ENCODE measurements at regions not wholly inside any gene's neighbourhood (a gene's known extent, or its start where the extent isn't known, plus 50 kb on each side); places are given as distances from the start of the nearest gene placed in this dataset.

DNA sequence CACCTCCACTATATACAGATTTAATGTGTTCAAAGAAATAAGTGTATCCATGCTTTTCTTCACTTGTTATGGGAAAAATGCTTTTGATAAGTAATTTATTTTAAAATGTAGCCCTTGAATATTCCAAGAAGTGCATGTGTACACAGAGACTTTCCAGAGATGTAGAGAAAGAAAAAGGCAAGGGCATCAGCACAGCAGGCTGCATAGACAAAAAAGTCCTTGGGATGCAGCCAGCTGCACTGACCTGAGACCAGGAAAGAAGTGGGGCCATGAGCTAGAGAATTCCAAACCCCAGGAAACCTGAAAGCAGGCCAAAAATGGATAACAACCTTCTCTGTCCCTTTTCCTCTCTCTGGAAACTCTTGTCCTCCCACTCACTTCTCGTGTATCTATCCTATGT, 51.6 kb upstream of the PRDM8 start:
- no peak for DNase-seq

DNA sequence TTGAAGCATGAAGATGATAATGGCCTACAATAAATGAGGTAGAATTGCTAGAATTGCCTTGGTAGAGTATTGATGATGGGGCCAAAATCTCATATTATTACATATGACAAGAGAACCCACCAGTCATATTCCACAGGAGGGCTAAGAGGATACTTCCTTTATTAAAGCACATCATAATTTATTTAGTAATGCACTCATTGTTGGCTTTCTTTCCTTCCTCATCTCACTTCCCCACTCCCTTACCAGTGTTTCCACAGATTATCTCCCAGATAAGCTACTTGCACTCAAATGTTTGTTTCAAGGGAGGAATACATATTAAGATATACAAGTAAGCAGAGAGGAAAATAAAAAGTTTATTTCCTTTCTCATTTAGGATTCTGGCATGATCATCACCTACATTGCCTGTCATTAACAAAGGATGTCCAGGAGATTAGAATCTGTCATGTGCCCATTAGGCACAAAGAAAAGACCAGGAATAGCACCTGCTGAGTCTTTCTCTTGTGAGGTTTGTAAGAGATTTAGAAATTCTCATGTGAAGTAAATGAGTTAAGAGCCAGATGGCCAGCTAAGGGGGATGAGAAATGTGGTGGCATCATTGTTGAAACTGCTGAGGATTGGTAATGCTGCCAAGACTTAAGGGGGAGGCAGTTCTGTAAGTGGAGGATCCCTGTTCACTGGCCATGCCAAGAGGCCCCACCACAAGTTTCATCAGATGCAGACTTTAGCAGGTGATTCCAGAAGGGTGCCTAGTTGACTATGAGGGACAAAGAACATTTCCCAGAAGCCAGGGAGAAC, 52.4 kb upstream of the PRDM8 start:
- no peak for DNase-seq

DNA sequence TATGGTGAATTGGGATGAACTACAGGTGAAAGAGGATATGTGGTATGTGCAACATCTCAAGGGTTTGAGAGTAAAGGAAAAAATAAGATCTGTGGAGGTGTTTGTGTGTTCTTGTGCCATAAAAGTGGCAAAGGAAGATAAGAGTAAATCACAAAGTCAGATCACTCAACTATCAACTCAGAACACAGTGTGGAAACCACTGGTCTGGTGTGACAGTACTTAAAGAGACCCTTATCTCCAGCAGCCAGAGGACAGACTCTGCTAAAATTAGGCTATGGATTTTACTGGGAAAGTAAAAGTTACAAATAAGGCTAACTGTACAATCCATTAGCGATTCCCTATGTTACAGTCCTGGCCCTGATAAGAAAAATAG, 54.0 kb upstream of the PRDM8 start:
- no peak for DNase-seq

- DNase-seq: no peak
Observed at GRCh38 chr4:80142394-80143306, 54.7 kb upstream of the PRDM8 start.

DNA sequence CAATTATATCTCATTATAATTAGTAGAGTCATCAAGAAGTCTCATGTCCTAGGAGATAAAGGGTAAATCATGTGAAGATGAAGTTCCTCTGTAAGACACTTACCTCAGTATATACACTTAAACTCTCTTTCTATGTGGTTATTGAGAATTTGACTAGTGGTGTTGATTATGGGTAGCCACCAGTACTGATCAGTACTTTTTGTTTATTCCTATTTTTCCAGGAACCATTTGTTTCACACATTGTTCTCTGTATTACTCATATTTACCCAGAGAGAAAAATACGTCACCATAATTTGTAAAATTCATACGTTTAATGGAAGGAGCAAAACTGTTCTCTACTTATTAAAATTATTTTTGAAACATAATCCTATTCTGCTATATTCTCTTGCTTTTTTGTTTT, 55.8 kb upstream of the PRDM8 start:
- DNase-seq: no peak

- no peak for DNase-seq
Observed at GRCh38 chr4:80140194-80140593, 57.1 kb upstream of the PRDM8 start.

GRCh38 chr4:80139671-80140070, 57.6 kb upstream of the PRDM8 start:
- DNase-seq: no peak

GRCh38 chr4:80138551-80139538, 58.5 kb upstream of the PRDM8 start:
- DNase-seq: peak in 5 of 6 experiments; percentile 19 to 70 (median 49)

DNA sequence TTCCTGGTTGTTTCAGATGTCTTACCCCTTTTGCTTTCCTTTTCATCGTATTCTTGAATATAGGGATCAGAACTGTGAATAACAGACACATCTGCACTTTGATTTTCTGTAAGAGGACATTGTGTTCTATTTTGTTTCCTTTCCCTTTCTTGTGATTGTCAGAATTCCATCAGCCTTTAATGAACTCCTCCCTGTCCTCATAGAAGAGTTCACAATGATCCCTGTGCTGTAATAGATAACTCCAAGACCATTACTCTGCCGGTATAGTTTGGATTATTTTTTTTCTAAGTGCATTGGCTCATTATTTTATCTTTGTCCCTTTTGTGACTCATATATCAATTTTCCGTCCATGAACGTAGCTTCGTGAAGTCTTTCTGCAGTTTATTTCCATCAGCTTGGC, 59.7 kb upstream of the PRDM8 start:
- DNase-seq: no peak

DNA sequence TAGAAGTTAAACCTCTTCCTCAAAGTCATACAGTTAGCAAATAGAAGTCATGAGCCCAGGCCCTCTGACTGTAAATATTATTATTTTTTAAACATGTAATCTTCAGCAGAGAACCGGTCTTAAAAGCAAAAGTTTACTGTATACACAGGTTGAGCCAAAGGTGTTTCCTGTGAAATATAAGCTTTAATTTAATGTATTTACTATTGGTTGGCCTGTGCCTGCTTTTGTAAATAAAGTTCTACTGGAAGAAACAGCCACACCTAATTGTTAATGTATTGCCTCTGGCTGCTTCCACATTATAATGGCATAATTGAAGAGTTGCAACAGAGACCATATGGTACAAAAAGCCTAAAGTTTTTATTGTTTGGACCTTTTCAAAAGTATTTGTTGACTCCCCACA, 61.0 kb upstream of the PRDM8 start:
- no peak for DNase-seq

DNA sequence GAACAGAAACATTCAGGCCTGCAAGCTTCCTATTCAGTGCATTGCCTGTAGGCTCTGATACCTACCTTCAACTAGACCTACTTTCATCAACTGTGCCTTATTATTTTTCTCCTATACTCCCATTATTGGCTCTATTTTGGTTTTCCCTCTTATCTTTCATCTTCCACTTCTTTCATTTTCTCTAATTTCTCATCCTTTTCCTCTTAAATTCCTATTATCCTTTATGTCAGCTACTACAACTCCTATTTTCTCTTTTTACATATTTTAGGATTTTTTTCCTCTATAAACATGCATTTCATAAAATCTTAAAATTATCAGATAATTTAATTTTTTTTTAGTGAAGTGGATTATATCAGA, 61.6 kb upstream of the PRDM8 start:
- no peak for DNase-seq

- no peak for DNase-seq
Observed at GRCh38 chr4:80134936-80135701, 62.1 kb upstream of the ANTXR2 start.

GRCh38 chr4:80133240-80133783, 60.3 kb upstream of the ANTXR2 start:
- DNase-seq: no peak

DNA sequence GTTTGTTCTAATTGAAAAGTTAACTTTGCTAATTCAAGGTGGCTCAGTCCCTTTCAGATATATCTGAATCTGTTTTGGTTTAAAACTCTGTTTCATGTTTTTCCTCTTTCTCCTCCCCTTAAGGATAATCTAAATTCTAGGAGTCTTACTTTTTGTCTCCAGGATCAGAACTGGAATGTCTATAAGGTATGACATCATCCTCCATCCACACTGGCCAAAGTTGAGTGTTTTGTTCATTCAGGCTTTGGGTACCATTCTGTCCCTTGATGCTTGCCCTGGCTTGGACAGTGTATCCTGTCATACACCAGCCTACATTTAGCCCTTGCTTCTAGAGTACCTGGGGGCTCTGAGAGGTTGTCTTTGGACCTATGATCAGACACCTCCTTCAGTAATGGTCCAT, 56.8 kb upstream of the ANTXR2 start:
- DNase-seq: no peak

DNA sequence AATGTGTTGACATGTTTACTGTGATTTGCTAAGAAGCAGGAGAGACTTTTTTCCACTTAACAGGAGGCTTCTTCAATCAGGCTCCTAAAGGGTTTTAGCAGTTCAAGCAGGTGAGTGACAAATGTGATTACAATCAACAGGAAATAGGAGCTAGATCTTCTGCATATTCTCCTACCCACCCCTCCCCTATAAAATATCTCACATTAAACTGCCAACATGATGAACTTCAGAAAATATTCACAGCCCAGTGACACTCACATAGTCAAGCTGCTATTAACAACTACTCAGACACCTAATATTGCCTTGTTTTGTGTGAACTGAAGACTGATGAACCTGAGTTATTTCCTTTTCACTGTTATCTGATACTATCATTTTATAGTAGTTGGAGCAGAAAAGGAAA, 55.9 kb upstream of the ANTXR2 start:
- DNase-seq: peak in 1 of 6 experiments; percentile 5

DNA sequence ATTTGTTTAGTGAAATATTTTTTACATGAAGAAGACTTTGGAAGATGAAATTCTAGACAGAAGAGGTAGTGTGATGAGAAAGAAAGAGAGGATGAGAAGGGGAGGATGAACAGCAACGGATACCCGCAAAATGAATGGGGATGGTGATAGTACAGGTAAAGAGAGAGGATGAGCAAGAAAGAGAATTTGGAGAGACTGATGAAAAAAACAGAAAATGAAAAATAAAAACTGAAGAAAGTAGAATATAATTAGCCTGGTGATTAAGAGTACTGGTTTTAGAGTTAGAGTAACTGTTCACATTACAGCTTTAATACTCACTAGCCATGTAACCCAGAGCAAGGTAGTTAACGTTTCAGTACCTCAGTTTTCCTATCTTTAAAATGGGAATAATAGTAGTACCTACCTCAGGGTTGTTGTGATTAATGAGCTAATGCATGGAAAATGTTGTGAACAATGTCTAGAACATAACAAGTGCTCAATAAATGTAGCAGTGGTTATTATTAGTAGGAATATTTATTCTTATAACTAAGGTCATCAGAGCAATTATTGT, 54.9 kb upstream of the ANTXR2 start:
- DNase-seq: no peak

DNA sequence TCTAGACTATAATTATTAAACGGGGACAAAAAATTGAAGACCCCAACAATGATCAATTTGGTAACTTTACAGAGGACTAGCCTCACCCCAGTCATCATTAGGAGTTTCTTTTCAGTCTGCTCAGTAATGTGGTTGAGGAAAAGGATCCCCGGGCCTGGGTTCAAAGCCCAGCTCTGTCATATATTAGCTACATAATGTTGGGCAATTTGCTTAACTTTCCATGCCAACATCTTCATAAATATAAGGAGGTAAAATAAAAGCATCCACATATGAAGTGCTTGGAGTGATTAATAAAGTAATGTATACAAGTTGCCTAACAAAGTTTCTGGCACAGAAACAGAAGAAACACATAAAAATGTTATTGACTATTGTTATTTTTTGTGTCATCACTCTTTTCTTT, 53.4 kb upstream of the ANTXR2 start:
- no peak for DNase-seq

DNA sequence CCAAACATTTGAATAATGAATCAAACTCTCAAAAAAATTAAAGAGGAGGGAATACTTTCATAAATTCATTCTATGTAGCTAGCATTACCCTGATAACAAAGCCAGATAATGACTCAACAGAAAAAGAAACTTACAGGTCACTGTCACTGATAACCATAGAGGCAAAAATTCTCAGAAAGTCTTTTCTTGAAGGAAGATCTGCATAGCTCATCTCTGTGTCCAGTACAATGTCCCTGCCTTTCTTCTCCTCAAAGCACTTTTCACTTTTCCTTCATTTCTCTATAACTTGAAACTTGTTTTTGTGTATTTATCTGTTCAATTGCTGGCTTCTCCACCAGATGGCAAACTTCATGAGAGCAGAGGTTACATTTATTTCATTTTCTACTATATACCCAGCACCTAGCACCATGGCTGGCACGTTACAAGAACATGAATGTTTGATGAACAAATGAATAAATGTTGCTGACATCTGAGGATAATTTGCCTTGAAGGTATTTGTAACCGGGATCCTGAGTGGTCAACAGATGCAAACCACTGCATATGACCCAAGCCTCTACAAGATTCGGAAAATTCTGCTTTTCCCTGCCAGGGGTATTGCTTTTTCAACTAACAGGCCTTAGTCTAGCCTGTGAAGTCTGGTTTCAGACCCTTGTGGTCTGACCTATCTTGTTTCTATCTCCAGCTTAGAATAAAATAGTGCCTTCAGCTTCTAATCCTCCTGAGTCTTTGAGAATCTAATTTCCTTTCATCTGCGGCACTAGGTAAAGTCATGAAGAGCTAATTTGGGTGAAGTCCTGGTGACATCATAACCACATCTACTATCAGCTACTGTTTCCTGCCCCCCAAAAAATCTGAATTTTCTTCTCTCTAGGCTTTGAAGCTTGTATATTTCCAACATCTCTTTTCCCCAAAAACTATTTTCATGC, 52.5 kb upstream of the ANTXR2 start:
- DNase-seq: peak; percentile 4 to 81 (median 35)

DNA sequence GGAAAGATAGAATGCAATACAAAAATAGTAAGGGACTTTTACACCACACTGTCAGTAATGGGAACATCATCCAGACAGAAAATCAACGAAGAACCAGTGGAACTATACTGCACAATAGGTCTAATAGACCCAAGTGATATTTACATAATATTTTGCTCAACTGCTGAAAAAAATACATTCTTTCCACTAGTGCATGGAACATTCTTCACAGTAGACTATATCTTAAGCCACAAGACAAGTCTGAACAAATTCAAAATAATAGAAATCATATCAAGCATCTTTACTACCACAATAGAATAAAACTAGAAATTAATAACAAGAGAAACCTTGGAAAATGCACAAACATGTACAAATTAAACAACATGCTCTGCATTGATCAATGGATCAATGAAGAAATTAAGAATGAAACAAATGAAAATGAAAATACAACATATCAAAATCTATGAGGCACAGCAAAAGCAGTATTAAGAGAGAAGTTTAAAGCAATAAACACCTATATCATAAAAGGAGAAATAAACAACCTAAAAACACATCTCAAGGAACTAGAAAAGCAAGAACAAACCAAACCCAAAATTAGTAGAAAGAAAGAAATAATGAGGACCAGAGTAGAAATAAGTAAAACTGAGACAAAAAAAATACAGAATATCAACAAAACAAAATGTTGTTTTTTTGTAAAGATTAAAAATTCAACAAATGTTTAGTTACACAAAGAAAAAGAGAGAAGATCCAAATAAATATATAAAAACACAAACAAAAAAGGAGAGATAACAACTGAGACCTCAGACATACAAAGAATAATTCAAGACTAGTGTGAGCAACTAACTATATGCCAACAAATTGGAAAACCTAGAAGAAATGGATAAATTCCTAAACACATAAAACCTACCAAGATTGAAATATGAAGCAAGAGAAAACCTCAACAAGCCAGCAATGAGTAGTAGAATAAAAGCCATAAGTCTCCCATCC, 51.5 kb upstream of the ANTXR2 start:
- no peak for DNase-seq

All from stimulated activated naive CD4-positive, alpha-beta T cell (primary cell).